ENCODE measurements at regions not wholly inside any gene's neighbourhood (a gene's known extent, or its start where the extent isn't known, plus 50 kb on each side); places are given as distances from the start of the nearest gene placed in this dataset.

GRCh38 chr7:124379296-124379695 lies 346.4 kb upstream of the TMEM229A start:
- Histone ChIP-seq H3K4me1 (ENCODE audit: control insufficient read depth in 1 of 2, insufficient read depth in 2 of 2, low read length in 2 of 2) (no peaks in the 10 kb centered on the region), H3K4me3 (ENCODE audit: low read length in 2 of 2) (no peak overlapping the region), H3K27me3 (ENCODE audit: control insufficient read depth in 1 of 2, insufficient read depth in 2 of 2, low read length in 1 of 2) (no peaks in the 10 kb centered on the region), H3K36me3 (ENCODE audit: control insufficient read depth in 1 of 2, insufficient read depth in 2 of 2, low read length in 1 of 2) (no peaks in the 10 kb centered on the region), H3K9me3 (ENCODE audit: control insufficient read depth, low read length) (no peaks in the 10 kb centered on the region), H3K27ac (ENCODE audit: low read depth in 1 of 2, low read length in 2 of 2) (no peak overlapping the region)
- DNase-seq (no peak), ATAC-seq (ENCODE audit: low FRiP score) (no peak)
- intact Hi-C loops (cut with DNase I), result no loop called here
- 87 to 92% methylated on average over 1 of the region's 1 CpG for WGBS, 2 donors

DNA sequence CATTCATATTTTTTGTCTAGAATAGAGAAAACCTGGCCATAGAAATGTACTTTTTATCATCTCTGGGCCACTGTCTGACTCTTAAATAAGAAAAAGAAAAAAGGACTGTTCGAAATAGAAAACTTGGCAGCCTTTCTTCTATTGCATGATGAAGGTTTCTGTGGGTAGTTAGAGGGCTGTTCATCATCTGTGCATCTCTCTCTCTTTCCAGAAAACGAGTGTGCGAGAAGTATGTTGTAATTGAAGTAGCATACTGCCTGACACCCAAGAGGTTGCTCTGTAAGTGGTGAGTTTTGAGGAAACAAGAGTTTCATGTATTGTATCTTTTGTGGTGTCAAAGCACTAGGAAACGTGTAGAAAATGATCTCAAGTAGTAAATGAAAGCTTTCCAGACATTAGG lies 343.2 kb upstream of the TMEM229A start:
- ATAC-seq (ENCODE audit: low FRiP score), result no peak
- 36 to 37% methylated on average over 4 of the region's 4 CpGs for WGBS, 2 donors
- Histone ChIP-seq H3K4me3 (ENCODE audit: low read length in 2 of 2) (no peak overlapping the region), H3K9me3 (ENCODE audit: control insufficient read depth, low read length) (no peaks in the 10 kb centered on the region), H3K36me3 (ENCODE audit: control insufficient read depth in 1 of 2, insufficient read depth in 2 of 2, low read length in 1 of 2) (no peaks in the 10 kb centered on the region), H3K27me3 (ENCODE audit: control insufficient read depth in 1 of 2, insufficient read depth in 2 of 2, low read length in 1 of 2) (no peaks in the 10 kb centered on the region), H3K27ac (ENCODE audit: low read depth in 1 of 2, low read length in 2 of 2) (no peak overlapping the region), H3K4me1 (ENCODE audit: control insufficient read depth in 1 of 2, insufficient read depth in 2 of 2, low read length in 2 of 2) (no peaks in the 10 kb centered on the region)
- DNase-seq, result no peak
- intact Hi-C loops (cut with DNase I), result no loop called here

DNA sequence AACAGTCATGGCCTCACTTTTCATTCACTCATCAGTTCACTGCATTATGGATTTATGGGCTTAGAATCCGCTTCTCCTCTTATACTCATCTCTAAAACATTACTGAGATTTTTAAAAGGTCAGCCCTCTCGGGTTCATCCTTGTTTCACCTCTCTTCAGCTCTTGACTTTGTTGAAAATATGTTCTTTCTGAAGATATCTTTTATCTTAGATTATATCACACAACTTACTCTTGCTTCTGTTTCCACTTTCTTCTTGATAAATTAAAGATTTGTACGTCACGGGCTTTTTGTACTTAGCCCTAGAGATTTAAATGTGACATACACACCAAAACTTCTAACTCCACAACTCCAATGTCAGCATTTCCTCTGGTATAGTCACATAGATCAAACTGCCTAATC lies 342.5 kb upstream of the TMEM229A start:
- ATAC-seq (ENCODE audit: low FRiP score) (no peak), DNase-seq (no peak)
- H3K36me3 ChIP-seq (ENCODE audit: control insufficient read depth in 1 of 2, insufficient read depth in 2 of 2, low read length in 1 of 2), result no peaks in the 10 kb centered on the region
- intact Hi-C loops (cut with DNase I), result no loop called here
- 39 to 49% methylated on average over 4 of the region's 4 CpGs for WGBS, 2 donors
- no peak overlapping the region for H3K4me3 ChIP-seq (ENCODE audit: low read length in 2 of 2)
- H3K4me1 ChIP-seq (ENCODE audit: control insufficient read depth in 1 of 2, insufficient read depth in 2 of 2, low read length in 2 of 2), result no peaks in the 10 kb centered on the region
- H3K9me3 ChIP-seq (ENCODE audit: control insufficient read depth, low read length), result no peaks in the 10 kb centered on the region
- H3K27ac ChIP-seq (ENCODE audit: low read depth in 1 of 2, low read length in 2 of 2), result no peak overlapping the region
- H3K27me3 ChIP-seq (ENCODE audit: control insufficient read depth in 1 of 2, insufficient read depth in 2 of 2, low read length in 1 of 2), result no peaks in the 10 kb centered on the region

DNA sequence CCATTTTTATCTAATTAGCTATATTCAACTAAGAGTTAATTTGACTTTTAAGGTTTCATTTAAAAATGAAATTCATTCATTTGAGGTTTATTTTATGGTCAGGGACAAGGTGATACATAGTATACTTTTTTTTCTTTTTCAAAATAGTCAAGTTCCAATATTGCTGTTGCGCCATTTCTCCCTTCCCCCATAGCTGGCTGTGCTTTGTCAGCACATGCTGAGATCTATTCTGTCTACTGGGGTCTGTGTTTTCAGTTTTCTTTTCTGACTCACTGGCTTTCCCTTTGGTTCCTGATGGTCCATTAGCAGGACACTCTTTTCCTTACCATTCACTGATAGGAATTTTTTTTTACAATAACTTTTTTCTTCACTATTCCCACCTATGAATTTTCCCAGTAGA lies 336.4 kb upstream of the TMEM229A start:
- Histone ChIP-seq H3K27ac (ENCODE audit: low read depth in 1 of 2, low read length in 2 of 2) (no peak overlapping the region), H3K27me3 (ENCODE audit: control insufficient read depth in 1 of 2, insufficient read depth in 2 of 2, low read length in 1 of 2) (no peaks in the 10 kb centered on the region), H3K36me3 (ENCODE audit: control insufficient read depth in 1 of 2, insufficient read depth in 2 of 2, low read length in 1 of 2) (no peaks in the 10 kb centered on the region), H3K4me3 (ENCODE audit: low read length in 2 of 2) (no peak overlapping the region), H3K4me1 (ENCODE audit: control insufficient read depth in 1 of 2, insufficient read depth in 2 of 2, low read length in 2 of 2) (no peaks in the 10 kb centered on the region), H3K9me3 (ENCODE audit: control insufficient read depth, low read length) (no peaks in the 10 kb centered on the region)
- WGBS, 2 donors, result 80 to 84% methylated on average over 1 of the region's 1 CpG
- intact Hi-C loops (cut with DNase I), result no loop called here
- DNase-seq (no peak), ATAC-seq (ENCODE audit: low FRiP score) (no peak)

- Histone ChIP-seq H3K4me1 (ENCODE audit: control insufficient read depth in 1 of 2, insufficient read depth in 2 of 2, low read length in 2 of 2) (no peaks in the 10 kb centered on the region), H3K4me3 (ENCODE audit: low read length in 2 of 2) (no peak overlapping the region), H3K36me3 (ENCODE audit: control insufficient read depth in 1 of 2, insufficient read depth in 2 of 2, low read length in 1 of 2) (no peaks in the 10 kb centered on the region), H3K9me3 (ENCODE audit: control insufficient read depth, low read length) (no peaks in the 10 kb centered on the region), H3K27me3 (ENCODE audit: control insufficient read depth in 1 of 2, insufficient read depth in 2 of 2, low read length in 1 of 2) (no peaks in the 10 kb centered on the region), H3K27ac (ENCODE audit: low read depth in 1 of 2, low read length in 2 of 2) (no peak overlapping the region)
- ATAC-seq (ENCODE audit: low FRiP score), result no peak
- DNase-seq, result no peak
- WGBS, 2 donors, result 76 to 83% methylated on average over 1 of the region's 1 CpG
- intact Hi-C loops (cut with DNase I), result no loop called here
Measured at GRCh38 chr7:124366118-124366517, 333.3 kb upstream of the TMEM229A start.

DNA sequence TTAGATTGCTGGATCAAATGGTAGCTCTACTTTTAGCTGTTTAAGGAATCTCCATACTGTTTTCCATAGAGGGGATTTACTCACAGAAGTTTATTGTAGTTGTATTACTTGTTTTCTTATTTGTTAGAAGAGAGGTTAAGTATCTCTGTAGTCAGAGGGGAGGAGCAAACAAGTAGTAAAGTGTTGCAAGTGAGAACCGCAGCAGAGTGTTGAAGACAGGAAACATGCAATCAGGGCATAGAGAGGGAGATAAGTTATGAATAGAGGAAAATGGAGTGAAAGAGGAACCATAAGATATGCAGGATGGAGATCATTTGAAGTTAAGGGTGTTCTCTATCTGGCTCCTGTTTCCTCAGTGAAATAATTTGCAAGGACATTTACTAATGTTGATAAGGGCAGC lies 331.4 kb upstream of the TMEM229A start:
- 68 to 75% methylated on average over 1 of the region's 1 CpG for WGBS, 2 donors
- H3K27ac ChIP-seq (ENCODE audit: low read depth in 1 of 2, low read length in 2 of 2), result no peak overlapping the region
- no peak overlapping the region for H3K4me3 ChIP-seq (ENCODE audit: low read length in 2 of 2)
- H3K9me3 ChIP-seq (ENCODE audit: control insufficient read depth, low read length), result no peaks in the 10 kb centered on the region
- H3K36me3 ChIP-seq (ENCODE audit: control insufficient read depth in 1 of 2, insufficient read depth in 2 of 2, low read length in 1 of 2), result no peaks in the 10 kb centered on the region
- ATAC-seq (ENCODE audit: low FRiP score) (no peak), DNase-seq (no peak)
- H3K27me3 ChIP-seq (ENCODE audit: control insufficient read depth in 1 of 2, insufficient read depth in 2 of 2, low read length in 1 of 2), result no peaks in the 10 kb centered on the region
- intact Hi-C loops (cut with DNase I), result no loop called here
- H3K4me1 ChIP-seq (ENCODE audit: control insufficient read depth in 1 of 2, insufficient read depth in 2 of 2, low read length in 2 of 2), result no peaks in the 10 kb centered on the region

DNA sequence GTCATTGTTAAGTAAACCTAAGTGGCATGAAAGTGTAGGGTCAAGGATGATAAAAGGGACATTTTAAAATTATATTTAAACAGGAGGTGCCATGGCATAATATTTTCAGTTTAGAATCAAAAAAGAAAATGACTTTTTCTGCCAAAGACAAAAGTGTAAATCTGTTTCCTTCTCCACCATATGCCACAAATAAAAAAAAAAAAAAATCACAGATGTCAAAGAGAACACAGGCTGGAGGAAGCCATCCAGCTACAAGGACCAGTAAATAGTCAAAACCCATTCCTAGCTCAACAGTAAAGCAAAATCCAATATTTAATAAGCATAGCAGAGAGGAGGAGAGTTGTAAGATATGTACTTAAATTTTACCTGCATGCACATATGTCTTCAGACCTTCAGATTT lies 321.3 kb upstream of the TMEM229A start:
- ATAC-seq (ENCODE audit: low FRiP score) (no peak), DNase-seq (no peak)
- no peaks in the 10 kb centered on the region for H3K27me3 ChIP-seq (ENCODE audit: control insufficient read depth in 1 of 2, insufficient read depth in 2 of 2, low read length in 1 of 2)
- no peaks in the 10 kb centered on the region for H3K36me3 ChIP-seq (ENCODE audit: control insufficient read depth in 1 of 2, insufficient read depth in 2 of 2, low read length in 1 of 2)
- no peak overlapping the region for H3K4me3 ChIP-seq (ENCODE audit: low read length in 2 of 2)
- peaks cover 0 to 3% of the 10 kb centered on the region in 2 donors for H3K4me1 ChIP-seq (ENCODE audit: control insufficient read depth in 1 of 2, insufficient read depth in 2 of 2, low read length in 2 of 2)
- H3K9me3 ChIP-seq (ENCODE audit: control insufficient read depth, low read length), result no peaks in the 10 kb centered on the region
- no peak overlapping the region for H3K27ac ChIP-seq (ENCODE audit: low read depth in 1 of 2, low read length in 2 of 2)
- intact Hi-C loops (cut with DNase I), result no loop called here

DNA sequence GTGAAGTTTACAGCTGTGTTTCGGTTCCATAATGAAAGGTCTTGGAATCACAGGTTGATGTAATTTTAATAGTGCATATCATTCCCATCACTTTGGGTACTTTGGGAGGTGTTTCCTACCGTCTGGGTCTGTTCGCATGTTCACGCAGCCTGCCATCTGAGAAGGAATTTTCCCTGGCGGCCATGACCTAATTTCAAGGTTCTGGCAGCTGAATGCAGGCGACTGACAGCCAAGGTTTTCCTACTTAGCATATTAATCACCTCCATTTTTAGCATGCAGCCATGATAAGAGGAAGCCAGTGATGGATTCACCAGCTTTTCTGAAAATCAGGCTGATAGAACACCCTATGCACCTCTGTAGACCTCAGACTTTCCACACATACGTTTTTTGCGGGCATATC lies 319.1 kb upstream of the TMEM229A start:
- no peaks in the 10 kb centered on the region for H3K36me3 ChIP-seq (ENCODE audit: control insufficient read depth in 1 of 2, insufficient read depth in 2 of 2, low read length in 1 of 2)
- H3K27ac ChIP-seq (ENCODE audit: low read depth in 1 of 2, low read length in 2 of 2), result no peak overlapping the region
- peaks cover 0 to 3% of the 10 kb centered on the region in 2 donors for H3K4me1 ChIP-seq (ENCODE audit: control insufficient read depth in 1 of 2, insufficient read depth in 2 of 2, low read length in 2 of 2)
- intact Hi-C loops (cut with DNase I), result no loop called here
- ATAC-seq (ENCODE audit: low FRiP score) (no peak), DNase-seq (no peak)
- no peak overlapping the region for H3K4me3 ChIP-seq (ENCODE audit: low read length in 2 of 2)
- H3K27me3 ChIP-seq (ENCODE audit: control insufficient read depth in 1 of 2, insufficient read depth in 2 of 2, low read length in 1 of 2), result no peaks in the 10 kb centered on the region
- no peaks in the 10 kb centered on the region for H3K9me3 ChIP-seq (ENCODE audit: control insufficient read depth, low read length)
- WGBS, 2 donors, result 15 to 22% methylated on average over 8 of the region's 8 CpGs

GRCh38 chr7:124349443-124349842 lies 316.6 kb upstream of the TMEM229A start:
- H3K27me3 ChIP-seq (ENCODE audit: control insufficient read depth in 1 of 2, insufficient read depth in 2 of 2, low read length in 1 of 2), result no peaks in the 10 kb centered on the region
- DNase-seq (no peak), ATAC-seq (ENCODE audit: low FRiP score) (no peak)
- H3K9me3 ChIP-seq (ENCODE audit: control insufficient read depth, low read length), result no peaks in the 10 kb centered on the region
- 48 to 63% methylated on average over 2 of the region's 2 CpGs for WGBS, 2 donors
- peaks cover 0 to 3% of the 10 kb centered on the region in 2 donors for H3K4me1 ChIP-seq (ENCODE audit: control insufficient read depth in 1 of 2, insufficient read depth in 2 of 2, low read length in 2 of 2)
- H3K27ac ChIP-seq (ENCODE audit: low read depth in 1 of 2, low read length in 2 of 2), result no peak overlapping the region
- intact Hi-C loops (cut with DNase I), result no loop called here
- no peaks in the 10 kb centered on the region for H3K36me3 ChIP-seq (ENCODE audit: control insufficient read depth in 1 of 2, insufficient read depth in 2 of 2, low read length in 1 of 2)
- H3K4me3 ChIP-seq (ENCODE audit: low read length in 2 of 2), result no peak overlapping the region
